ENCODE measurements at regions not wholly inside any gene's neighbourhood (a gene's known extent, or its start where the extent isn't known, plus 50 kb on each side); places are given as distances from the start of the nearest gene placed in this dataset.
"Not testable (repeated sequence)": the region's sequence is repeated elsewhere in the genome, so short reads cannot be mapped to it uniquely, and the experiment has no call there.

- no peak for DNase-seq (ENCODE audit: low spot score)
Measured at GRCh38 chr5:40137223-40137622, 542.5 kb upstream of the PTGER4 start.

GRCh38 chr5:40134883-40135520 is 544.7 kb upstream of the PTGER4 start:
- no peak for DNase-seq (ENCODE audit: low spot score)

GRCh38 chr5:40124367-40124766 is 555.3 kb upstream of the PTGER4 start:
- DNase-seq (ENCODE audit: low spot score): no peak

GRCh38 chr5:40121236-40121635 is 558.5 kb upstream of the PTGER4 start:
- no peak for DNase-seq (ENCODE audit: low spot score)

GRCh38 chr5:40112875-40113274 is 566.8 kb upstream of the PTGER4 start:
- DNase-seq (ENCODE audit: low spot score): no peak

GRCh38 chr5:40111036-40111435 is 568.7 kb upstream of the PTGER4 start:
- not testable (repeated sequence) for DNase-seq (ENCODE audit: low spot score)

GRCh38 chr5:40108764-40109390 is 570.8 kb upstream of the PTGER4 start:
- not testable (repeated sequence) for DNase-seq (ENCODE audit: low spot score)

- not testable (repeated sequence) for DNase-seq (ENCODE audit: low spot score)
Measured at GRCh38 chr5:40107786-40108185, 571.9 kb upstream of the PTGER4 start.

GRCh38 chr5:40106847-40107246 is 572.9 kb upstream of the PTGER4 start:
- no peak for DNase-seq (ENCODE audit: low spot score)

- DNase-seq (ENCODE audit: low spot score): no peak
Measured at GRCh38 chr5:40098313-40098712, 581.4 kb upstream of the PTGER4 start.

- no peak for DNase-seq (ENCODE audit: low spot score)
Measured at GRCh38 chr5:40093550-40093949, 586.2 kb upstream of the PTGER4 start.

- DNase-seq (ENCODE audit: low spot score): no peak
Measured at GRCh38 chr5:40089269-40089668, 590.4 kb upstream of the PTGER4 start.

- no peak for DNase-seq (ENCODE audit: low spot score)
Measured at GRCh38 chr5:40084614-40085013, 595.1 kb upstream of the PTGER4 start.

GRCh38 chr5:40082313-40082712 is 597.4 kb upstream of the PTGER4 start:
- no peak for DNase-seq (ENCODE audit: low spot score)

- no peak for DNase-seq (ENCODE audit: low spot score)
Measured at GRCh38 chr5:40080191-40080590, 599.5 kb upstream of the PTGER4 start.

- no peak for DNase-seq (ENCODE audit: low spot score)
Measured at GRCh38 chr5:40078898-40079575, 600.7 kb upstream of the PTGER4 start.

GRCh38 chr5:40074826-40075225 is 604.9 kb upstream of the PTGER4 start:
- no peak for DNase-seq (ENCODE audit: low spot score)

- DNase-seq (ENCODE audit: low spot score): no peak
Measured at GRCh38 chr5:40073927-40074326, 605.8 kb upstream of the PTGER4 start.

GRCh38 chr5:40071870-40072269 is 607.8 kb upstream of the PTGER4 start:
- no peak for DNase-seq (ENCODE audit: low spot score)

GRCh38 chr5:40066616-40067015 is 613.1 kb upstream of the PTGER4 start:
- no peak for DNase-seq (ENCODE audit: low spot score)

- DNase-seq (ENCODE audit: low spot score): no peak
Measured at GRCh38 chr5:40052808-40053207, 626.9 kb upstream of the PTGER4 start.

- DNase-seq (ENCODE audit: low spot score): no peak
Measured at GRCh38 chr5:40046792-40047191, 622.0 kb upstream of the DAB2 start.

GRCh38 chr5:40045429-40045828 is 620.6 kb upstream of the DAB2 start:
- DNase-seq (ENCODE audit: low spot score): no peak
